Neural cell (in vitro differentiated cells): ENCODE measurements at regions not wholly inside any gene's neighbourhood (a gene's known extent, or its start where the extent isn't known, plus 50 kb on each side); places are given as distances from the start of the nearest gene placed in this dataset.

ENCODE experiments used
- H2AFZ ChIP-seq: fragments of 200-600, 300-800 bp; sonication (generic), shearing (Covaris generic); 2 replicates; pipeline ENCODE4 v1.6.0; 2014; ENCODE audit warnings: low read depth, mild to moderate bottlenecking, antibody characterized with exemption, low read length, moderate library complexity
- H3F3A ChIP-seq: fragments of 200-600 bp; shearing (Covaris generic); 2 replicates; pipeline ENCODE4 v1.6.1; 2016; ENCODE audit warnings: mild to moderate bottlenecking, moderate library complexity, mixed read lengths, antibody characterized with exemption, low read length; ENCODE audit not compliant: insufficient read depth, poor library complexity, severe bottlenecking
- H3K27ac ChIP-seq: fragments of 200-600, 300-800 bp; sonication (generic), shearing (Covaris generic); 2 replicates; pipeline ENCODE4 v1.5.1; 2014; ENCODE audit warnings: mild to moderate bottlenecking, low read length, moderate library complexity
- H3K27me3 ChIP-seq: fragments of 300-800, 200-600 bp; sonication (generic), shearing (Covaris generic); 2 replicates; pipeline ENCODE4 v1.6.0; 2014; ENCODE audit warnings: mild to moderate bottlenecking, low read depth, low read length, moderate library complexity; ENCODE audit not compliant: insufficient read depth
- H3K36me3 ChIP-seq: fragments of 300-800, 200-600 bp; sonication (generic), shearing (Covaris generic); 2 replicates; pipeline ENCODE4 v1.5.1; 2014; ENCODE audit warnings: mild to moderate bottlenecking, antibody characterized with exemption, low read length, moderate library complexity; ENCODE audit not compliant: insufficient read depth
- H3K4me2 ChIP-seq: fragments of 300-800, 200-600 bp; sonication (generic), shearing (Covaris generic); 2 replicates; pipeline ENCODE4 v1.6.0; 2014; ENCODE audit warnings: mild to moderate bottlenecking, low read length
- H3K4me3 ChIP-seq: fragments of 300-800, 200-600 bp; sonication (generic), shearing (Covaris generic); 2 replicates; pipeline ENCODE4 v1.5.1; 2014; ENCODE audit warnings: mild to moderate bottlenecking, low read length, moderate library complexity
- H3K79me2 ChIP-seq: fragments of 200-600 bp; shearing (Covaris generic); replicated peaks from 2 replicates; pipeline ENCODE4 v1.6.0; 2014; ENCODE audit warnings: mild to moderate bottlenecking, low read length, moderate library complexity; ENCODE audit not compliant: insufficient read depth
- H3K9ac ChIP-seq: fragments of 300-800, 200-600 bp; sonication (generic), shearing (Covaris generic); 2 replicates; pipeline ENCODE4 v1.6.1; 2016; ENCODE audit warnings: mild to moderate bottlenecking, low read length, mixed read lengths
- H3K9me2 ChIP-seq: fragments of 200-600 bp; shearing (Covaris generic); 2 replicates; pipeline ENCODE4 v1.6.1; 2016; ENCODE audit warnings: mild to moderate bottlenecking, low read length, mixed read lengths; ENCODE audit not compliant: insufficient read depth
- H3K9me3 ChIP-seq: fragments of 200-600, 300-800 bp; sonication (generic), shearing (Covaris generic); 2 replicates; pipeline ENCODE4 v1.6.1; 2016; ENCODE audit warnings: mild to moderate bottlenecking, mixed run types, low read length, moderate library complexity, mixed read lengths
- H4K20me1 ChIP-seq: fragments of 200-600 bp; shearing (Covaris generic); 2 replicates; pipeline ENCODE4 v1.6.1; 2016; ENCODE audit warnings: mild to moderate bottlenecking, mixed run types; ENCODE audit not compliant: insufficient read depth
- CTCF ChIP-seq: fragments of 450-650 bp; IDR thresholded peaks from 2 replicates; pipeline ENCODE4 v1.5.1; 2014; ENCODE audit warnings: antibody characterized with exemption, mild to moderate bottlenecking, moderate library complexity; ENCODE audit not compliant: poor library complexity, severe bottlenecking
- EP300 ChIP-seq: fragments of 450-650 bp; conservative IDR thresholded peaks from 2 replicates; pipeline ENCODE4 v1.6.1; 2014; ENCODE audit warnings: antibody characterized with exemption, mild to moderate bottlenecking, moderate library complexity; ENCODE audit not compliant: poor library complexity, severe bottlenecking
- EZH2 ChIP-seq: fragments of 200-600, 300-800 bp; shearing (Covaris generic), sonication (generic); IDR thresholded peaks from 2 replicates; pipeline ENCODE4 v1.6.1; 2014; ENCODE audit warnings: antibody characterized with exemption, low read length, borderline replicate concordance, mild to moderate bottlenecking; ENCODE audit not compliant: insufficient read depth, poor library complexity, severe bottlenecking
- MXI1 ChIP-seq: fragments of 450-650 bp; conservative IDR thresholded peaks from 2 replicates; pipeline ENCODE4 v1.6.1; 2014; ENCODE audit warnings: antibody characterized with exemption, mild to moderate bottlenecking; ENCODE audit not compliant: poor library complexity, severe bottlenecking
- POLR2AphosphoS5 ChIP-seq: IDR thresholded peaks from 2 replicates; pipeline ENCODE4 v1.6.1; 2012
- RAD21 ChIP-seq: fragments of 450-650 bp; conservative IDR thresholded peaks from 2 replicates; pipeline ENCODE4 v1.6.1; 2014; ENCODE audit warnings: antibody characterized with exemption, mild to moderate bottlenecking, moderate library complexity
- REST ChIP-seq: IDR thresholded peaks from 2 replicates; pipeline ENCODE4 v1.6.1; 2012; ENCODE audit warnings: borderline replicate concordance
- SMC3 ChIP-seq: fragments of 450-650 bp; conservative IDR thresholded peaks from 2 replicates; pipeline ENCODE4 v1.6.1; 2014; ENCODE audit warnings: antibody characterized with exemption, mild to moderate bottlenecking, moderate library complexity; ENCODE audit not compliant: poor library complexity
- TAF1 ChIP-seq: IDR thresholded peaks from 2 replicates; pipeline ENCODE4 v1.6.1; 2012; ENCODE audit warnings: low read depth

GRCh38 chr10:28983799-28984198 lies 305.1 kb upstream of the LYZL1 start:
- Histone ChIP-seq H2AFZ (no peak overlapping the region), H3K4me2 (no peak overlapping the region), H4K20me1 (no peaks in the 10 kb centered on the region)

GRCh38 chr10:28984431-28984830 lies 304.4 kb upstream of the LYZL1 start:
- Histone ChIP-seq H3K36me3 (no peaks in the 10 kb centered on the region), H3K79me2 (no peaks in the 10 kb centered on the region), H3K4me3 (no peak overlapping the region), H3K4me2 (no peak overlapping the region), H3K9me2 (no peaks in the 10 kb centered on the region), H2AFZ (no peak overlapping the region), H3K9me3 (no peaks in the 10 kb centered on the region), H4K20me1 (no peaks in the 10 kb centered on the region), H3K9ac (no peak overlapping the region), H3K27me3 (no peaks in the 10 kb centered on the region), H3K27ac (no peak overlapping the region), H3F3A (no peaks in the 10 kb centered on the region)
- TF ChIP-seq CTCF (no peak), SMC3 (no peak), RAD21 (no peak), TAF1 (no peak), POLR2AphosphoS5 (no peak), EZH2 (no peak), EP300 (no peak), REST (no peak), MXI1 (no peak)

More at GRCh38 chr10:28983799-28984198, 305.1 kb upstream of the LYZL1 start:
- H3K79me2 ChIP-seq: no peaks in the 10 kb centered on the region
- no peaks in the 10 kb centered on the region for H3K9me2 ChIP-seq
- H3F3A ChIP-seq: no peaks in the 10 kb centered on the region
- H3K9ac ChIP-seq: no peak overlapping the region
- no peaks in the 10 kb centered on the region for H3K9me3 ChIP-seq
- H3K36me3 ChIP-seq: no peaks in the 10 kb centered on the region
- TF ChIP-seq MXI1 (no peak), SMC3 (no peak)
- no peak overlapping the region for H3K4me3 ChIP-seq
- no peaks in the 10 kb centered on the region for H3K27me3 ChIP-seq
- no peak overlapping the region for H3K27ac ChIP-seq
